A673 (cell line): ENCODE measurements at regions not wholly inside any gene's neighbourhood (a gene's known extent, or its start where the extent isn't known, plus 50 kb on each side); places are given as distances from the start of the nearest gene placed in this dataset.

Source experiments
- EZH2 ChIP-seq: fragments of 200-600 bp; sonication (generic); IDR thresholded peaks from 2 replicates; pipeline ENCODE4 v1.6.1; 2017; ENCODE audit warnings: borderline replicate concordance, low read depth, mild to moderate bottlenecking, mixed read lengths, antibody characterized with exemption, low read length; ENCODE audit not compliant: poor library complexity, severe bottlenecking
- TF ChIP-seq, protein P1 (sequence below): fragments of 300-800, 200-600 bp; sonication (generic); conservative IDR thresholded peaks from 2 replicates; pipeline ENCODE4 v1.5.1; 2017; ENCODE audit warnings: low read depth, mild to moderate bottlenecking, antibody characterized with exemption, low read length, moderate library complexity, mixed read lengths

- TF ChIP-seq EZH2 = no peak
- TF ChIP-seq, protein P1, sequence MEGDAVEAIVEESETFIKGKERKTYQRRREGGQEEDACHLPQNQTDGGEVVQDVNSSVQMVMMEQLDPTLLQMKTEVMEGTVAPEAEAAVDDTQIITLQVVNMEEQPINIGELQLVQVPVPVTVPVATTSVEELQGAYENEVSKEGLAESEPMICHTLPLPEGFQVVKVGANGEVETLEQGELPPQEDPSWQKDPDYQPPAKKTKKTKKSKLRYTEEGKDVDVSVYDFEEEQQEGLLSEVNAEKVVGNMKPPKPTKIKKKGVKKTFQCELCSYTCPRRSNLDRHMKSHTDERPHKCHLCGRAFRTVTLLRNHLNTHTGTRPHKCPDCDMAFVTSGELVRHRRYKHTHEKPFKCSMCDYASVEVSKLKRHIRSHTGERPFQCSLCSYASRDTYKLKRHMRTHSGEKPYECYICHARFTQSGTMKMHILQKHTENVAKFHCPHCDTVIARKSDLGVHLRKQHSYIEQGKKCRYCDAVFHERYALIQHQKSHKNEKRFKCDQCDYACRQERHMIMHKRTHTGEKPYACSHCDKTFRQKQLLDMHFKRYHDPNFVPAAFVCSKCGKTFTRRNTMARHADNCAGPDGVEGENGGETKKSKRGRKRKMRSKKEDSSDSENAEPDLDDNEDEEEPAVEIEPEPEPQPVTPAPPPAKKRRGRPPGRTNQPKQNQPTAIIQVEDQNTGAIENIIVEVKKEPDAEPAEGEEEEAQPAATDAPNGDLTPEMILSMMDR = no peak
Measured at GRCh38 chr20:10110151-10110550, 75.4 kb downstream of the ANKEF1 start.
